HL-60 (cell line): ENCODE measurements at regions not wholly inside any gene's neighbourhood (a gene's known extent, or its start where the extent isn't known, plus 50 kb on each side); places are given as distances from the start of the nearest gene placed in this dataset.

ENCODE experiments used
- DNase-seq, 2 experiments: peaks; one replicate each; pipeline ENCODE4 v3.0.0-alpha.2; 2010 to 2020; ENCODE audit warnings: low read depth in 1 of 2, low spot score in 1 of 2
- H3K27ac ChIP-seq: fragments of 250-450 bp; sonication (Bioruptor Pico); replicated peaks from 2 replicates; pipeline ENCODE4 v1.5.1; 2020; ENCODE audit warnings: mild to moderate bottlenecking, moderate library complexity
- H3K27me3 ChIP-seq: fragments of 250-450 bp; sonication (Bioruptor Pico); 2 replicates; pipeline ENCODE4 v1.5.1; 2021; ENCODE audit warnings: mild to moderate bottlenecking, moderate library complexity; ENCODE audit not compliant: insufficient read depth, poor library complexity, severe bottlenecking
- H3K4me3 ChIP-seq: replicated peaks from 2 replicates; pipeline ENCODE4 v1.5.1; 2011; ENCODE audit warnings: mild to moderate bottlenecking, control low read depth, low read length; ENCODE audit not compliant: insufficient read depth
- CTCF ChIP-seq: IDR thresholded peaks from one replicate; pipeline ENCODE4 v1.5.1; 2011; ENCODE audit warnings: low read length, control low read depth, inconsistent platforms; ENCODE audit not compliant: insufficient read depth
- GABPA ChIP-seq: IDR thresholded peaks from 2 replicates; pipeline ENCODE4 v1.6.1; 2012; ENCODE audit warnings: low read depth
- POLR2AphosphoS5 ChIP-seq: IDR thresholded peaks from 2 replicates; pipeline ENCODE4 v1.6.1; 2012; ENCODE audit warnings: low read depth
- REST ChIP-seq: IDR thresholded peaks from 2 replicates; pipeline ENCODE4 v1.6.1; 2012; ENCODE audit warnings: low read depth; ENCODE audit not compliant: insufficient replicate concordance
- SPI1 ChIP-seq: IDR thresholded peaks from 2 replicates; pipeline ENCODE4 v1.6.1; 2012; ENCODE audit warnings: low read depth, mild to moderate bottlenecking, borderline replicate concordance

- H3K27me3 ChIP-seq, result no peaks in the 10 kb centered on the region
- no peak overlapping the region for H3K4me3 ChIP-seq
- TF ChIP-seq GABPA, result no peak
- TF ChIP-seq POLR2AphosphoS5, result peak; percentile 40; the same call in 1 of the 2 replicates
- H3K27ac ChIP-seq, result peak overlapping the region; percentile 88
- DNase-seq, result peak; percentile 38 to 80
Measured at GRCh38 chr3:151935446-151935845, 62.0 kb downstream of the SUCNR1 start.

GRCh38 chr3:151940481-151940880, 67.0 kb downstream of the SUCNR1 start:
- no peak overlapping the region for H3K27ac ChIP-seq
- TF ChIP-seq SPI1 (no peak), REST (no peak), POLR2AphosphoS5 (no peak), CTCF (no peak), GABPA (no peak)
- no peaks in the 10 kb centered on the region for H3K27me3 ChIP-seq
- no peak overlapping the region for H3K4me3 ChIP-seq
- DNase-seq, result no peak

- DNase-seq, result no peak
- Histone ChIP-seq H3K4me3 (no peak overlapping the region), H3K27ac (no peak overlapping the region), H3K27me3 (no peaks in the 10 kb centered on the region)
- no peak for TF ChIP-seq REST
- TF ChIP-seq POLR2AphosphoS5, result no peak
- TF ChIP-seq GABPA, result no peak
- no peak for TF ChIP-seq CTCF
- no peak for TF ChIP-seq SPI1
Measured at GRCh38 chr3:151943539-151943938, 70.1 kb downstream of the SUCNR1 start.

- no peaks in the 10 kb centered on the region for H3K27me3 ChIP-seq
- H3K4me3 ChIP-seq, result no peak overlapping the region
- DNase-seq, result no peak
- no peak for TF ChIP-seq REST
- no peak for TF ChIP-seq CTCF
- TF ChIP-seq GABPA, result no peak
- TF ChIP-seq SPI1, result no peak
- TF ChIP-seq POLR2AphosphoS5, result no peak
- no peak overlapping the region for H3K27ac ChIP-seq
Measured at GRCh38 chr3:151944356-151944755, 70.9 kb downstream of the SUCNR1 start.
